HG02623 (cell line): ENCODE measurements at regions not wholly inside any gene's neighbourhood (a gene's known extent, or its start where the extent isn't known, plus 50 kb on each side); places are given as distances from the start of the nearest gene placed in this dataset.
A peak's percentile ranks its signal among the peaks of the same experiment; 100 is the strongest.

Experiments used
- ATAC-seq: cut with Tn5 transposase; IDR thresholded peaks from one replicate; pipeline ENCODE4 v1.9.1; 2021; ENCODE audit warnings: moderate library complexity; ENCODE audit not compliant: unreplicated experiment

DNA sequence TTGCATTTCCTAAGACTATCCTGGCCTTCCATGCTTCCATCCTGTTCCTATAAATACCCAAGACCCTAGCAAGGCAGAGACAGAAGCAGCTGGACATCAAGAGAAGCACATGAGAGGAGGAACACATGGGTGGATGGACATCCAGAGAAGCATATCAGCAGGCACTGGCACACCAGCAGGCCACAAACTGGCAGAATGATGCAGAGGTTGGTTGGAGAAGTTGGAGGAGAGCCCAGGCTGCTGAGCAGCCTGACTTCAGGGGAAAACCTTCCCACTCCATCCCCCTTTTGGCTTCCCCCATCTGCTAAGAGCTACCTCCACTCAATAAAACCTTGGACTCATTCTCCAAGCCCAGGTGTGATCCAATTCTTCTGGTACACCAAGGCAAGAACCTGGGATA lies 332.5 kb downstream of the FRK start:
- ATAC-seq = no peak

DNA sequence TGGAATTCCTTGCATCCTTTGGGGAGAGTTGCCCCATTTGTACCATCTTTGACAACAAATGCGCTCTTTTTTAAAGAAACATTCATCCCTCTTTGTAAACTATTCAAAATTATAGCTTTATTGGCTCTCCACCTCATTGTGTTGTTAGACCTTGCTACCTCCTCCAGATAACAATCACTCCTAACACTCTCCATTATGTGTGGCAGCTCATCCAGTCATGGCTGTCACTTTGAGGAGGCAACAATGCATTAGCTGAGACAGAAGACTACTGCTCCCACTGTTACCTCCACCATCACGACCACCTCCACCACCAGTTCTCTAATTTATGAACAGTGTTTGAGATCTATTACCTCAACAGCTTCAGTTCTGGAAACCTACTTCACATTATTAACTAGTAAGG lies 339.1 kb downstream of the FRK start:
- no peak for ATAC-seq

GRCh38 chr6:115720900-115721299 lies 339.8 kb downstream of the FRK start:
- ATAC-seq = no peak

DNA sequence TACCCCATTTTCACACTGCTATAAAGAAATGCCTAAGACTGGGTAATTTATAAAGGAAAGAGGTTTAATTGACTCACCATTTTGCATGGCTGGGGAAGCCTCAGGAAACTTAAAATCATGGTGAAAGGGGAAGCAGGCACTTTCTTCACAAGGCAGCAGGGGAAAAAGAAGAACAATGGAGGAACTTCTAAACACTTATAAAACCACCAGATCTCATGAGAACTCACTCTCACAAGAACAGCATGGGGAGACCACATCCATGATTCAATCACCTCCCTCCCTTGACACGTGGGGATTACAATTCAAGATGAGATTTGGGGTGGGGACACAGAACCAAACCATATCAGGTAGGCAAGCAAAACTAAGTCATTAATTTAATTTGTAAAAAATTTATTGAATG lies 343.2 kb downstream of the FRK start:
- peak; percentile 36 for ATAC-seq

GRCh38 chr6:115717062-115717461 lies 343.6 kb downstream of the FRK start:
- peak; percentile 96 for ATAC-seq

DNA sequence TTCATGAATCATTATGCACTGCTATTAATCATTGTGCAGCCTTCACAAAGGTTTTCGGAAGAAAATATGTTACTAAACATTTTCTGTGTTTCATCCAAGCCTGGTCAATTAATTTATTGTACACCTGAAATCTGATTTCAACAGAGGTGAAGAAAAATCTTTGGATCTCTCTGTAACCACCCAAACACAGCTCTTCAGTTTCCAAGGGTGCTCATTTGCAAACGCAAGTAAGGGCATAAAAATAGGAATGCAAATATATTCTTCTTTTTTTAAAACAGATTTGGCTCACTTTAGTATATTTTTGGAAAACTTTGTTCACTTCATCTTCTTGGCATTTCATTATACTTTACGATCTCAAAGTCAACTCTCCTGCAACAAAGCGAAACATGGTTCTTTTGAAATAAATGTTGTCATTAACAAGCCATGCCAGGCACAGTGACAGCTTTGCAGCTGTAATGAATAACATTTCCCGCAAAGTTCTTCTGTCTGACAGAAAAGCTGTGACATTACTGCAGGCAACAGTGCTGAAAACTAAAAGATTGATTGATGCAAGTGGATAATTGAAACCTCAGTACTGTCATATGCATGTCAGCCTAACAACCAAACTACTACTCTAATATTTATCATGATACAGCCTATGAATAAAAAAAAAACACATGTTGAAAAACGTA lies 348.3 kb downstream of the FRK start:
- ATAC-seq = no peak

DNA sequence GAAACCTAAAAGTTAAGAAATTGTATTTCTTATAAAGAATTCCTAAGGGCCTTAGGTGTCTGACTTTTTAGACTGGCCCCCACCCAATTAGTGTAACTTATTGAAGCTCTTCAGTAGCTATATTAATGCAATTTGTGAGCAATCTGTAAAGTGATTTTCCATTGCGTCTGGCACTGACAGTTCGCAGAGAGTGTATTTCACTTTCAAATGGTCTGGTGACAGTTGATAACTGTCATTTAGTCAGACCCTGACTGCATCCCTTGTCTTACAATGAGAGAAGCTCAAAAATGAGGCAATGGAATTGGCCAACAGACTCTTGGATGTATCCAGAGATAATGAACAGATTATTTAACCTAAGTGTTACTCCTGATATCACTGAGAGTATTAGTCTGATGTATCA lies 351.8 kb downstream of the FRK start:
- ATAC-seq = no peak

DNA sequence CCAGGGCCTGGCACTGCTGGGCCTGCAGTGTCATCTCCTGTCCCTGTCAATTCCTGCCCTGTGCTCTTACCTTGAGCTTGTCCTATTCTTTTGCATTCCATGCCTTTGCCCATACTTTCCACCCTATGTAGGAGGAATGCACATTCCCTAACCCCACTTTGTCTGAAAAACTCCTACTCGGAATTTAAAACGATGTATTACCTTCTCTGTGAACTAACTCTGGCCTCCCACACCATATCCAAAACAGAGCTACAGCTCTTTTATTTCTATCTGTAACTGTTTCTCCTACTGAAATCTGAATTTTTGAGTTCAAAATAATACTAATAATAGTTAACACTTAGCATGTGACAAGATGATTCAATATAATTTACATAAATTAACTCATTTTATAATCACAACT lies 353.7 kb downstream of the FRK start:
- no peak for ATAC-seq

DNA sequence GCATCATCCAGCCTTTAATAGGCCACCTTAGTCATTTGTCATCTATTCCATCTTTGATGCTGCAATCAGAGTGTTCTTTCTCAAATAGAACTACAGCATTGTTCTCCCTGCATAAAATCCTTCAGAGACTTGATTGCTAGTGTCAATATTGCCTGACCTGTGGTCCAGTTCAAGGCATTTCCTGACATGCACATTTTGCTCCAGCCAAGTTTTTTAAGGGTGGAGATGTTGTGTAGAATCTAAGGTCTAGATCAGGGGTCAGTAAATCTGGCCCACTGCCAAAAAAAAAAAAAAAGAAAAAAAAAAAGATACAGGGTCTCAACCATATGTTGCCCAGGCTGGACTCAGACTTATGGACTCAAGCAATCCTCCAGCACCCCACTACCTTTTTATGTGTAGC lies 354.4 kb downstream of the FRK start:
- no peak for ATAC-seq

DNA sequence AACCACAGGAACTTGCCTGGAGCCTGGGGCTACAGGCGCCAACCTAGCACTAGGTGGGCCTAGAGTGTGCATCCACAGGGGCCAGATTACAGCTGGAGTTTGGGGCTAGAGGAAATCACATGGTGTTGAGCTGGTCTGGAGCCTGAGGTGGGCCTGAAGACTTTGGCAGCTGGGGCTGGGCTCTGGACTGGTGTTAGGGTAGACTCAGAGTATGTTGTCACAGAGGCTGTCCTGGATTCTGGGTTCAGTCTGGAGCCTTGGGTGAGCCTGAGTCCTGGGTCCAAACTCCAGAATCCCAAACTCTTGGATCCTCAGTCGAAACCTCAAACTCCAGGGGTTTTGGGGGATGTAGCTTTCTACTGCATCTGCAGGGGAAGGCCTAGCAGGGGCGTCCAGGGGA lies 356.7 kb downstream of the FRK start:
- ATAC-seq = no peak

- no peak for ATAC-seq
Measured at GRCh38 chr6:115691433-115691832, 369.3 kb downstream of the FRK start.

DNA sequence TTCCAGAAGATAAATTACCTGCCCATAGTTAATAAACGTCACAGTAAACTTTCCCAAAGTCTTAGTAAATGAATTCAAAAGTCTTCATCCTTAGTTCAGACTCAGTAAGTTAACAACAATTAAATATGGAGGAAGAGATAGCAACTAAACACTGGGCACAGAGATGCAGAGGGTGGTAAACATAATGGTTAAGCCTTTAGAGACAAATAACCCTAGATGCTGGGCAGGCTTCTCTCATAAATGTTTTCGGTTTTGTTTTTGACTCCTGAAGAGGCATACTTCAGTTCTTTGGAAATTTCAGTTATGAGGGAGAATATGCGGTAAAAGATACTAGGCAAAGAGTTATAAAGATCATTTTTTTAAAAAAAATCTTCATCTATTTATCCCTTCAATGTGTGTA lies 369.8 kb downstream of the FRK start:
- ATAC-seq = no peak

- ATAC-seq = no peak
Measured at GRCh38 chr6:115681978-115682775, 378.5 kb downstream of the FRK start.

DNA sequence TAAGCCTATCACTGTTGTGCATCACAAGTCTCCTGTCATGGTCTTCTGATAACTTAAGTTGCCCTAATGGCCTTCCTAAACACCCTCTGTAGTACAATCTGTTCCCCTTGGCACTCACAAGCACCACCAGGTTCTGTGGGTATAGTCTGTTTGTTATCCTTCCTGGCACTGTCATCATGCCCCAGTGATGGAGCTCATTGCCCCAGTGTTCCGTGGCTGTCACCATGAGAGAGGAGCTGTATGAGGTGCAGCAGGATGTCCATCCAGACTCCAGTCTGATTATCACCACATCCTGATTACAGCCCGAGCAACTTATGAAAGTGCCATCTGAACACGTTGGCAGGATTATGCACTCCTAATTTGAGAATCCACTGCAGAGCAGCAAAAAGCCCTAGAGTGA lies 380.1 kb downstream of the FRK start:
- ATAC-seq = no peak

DNA sequence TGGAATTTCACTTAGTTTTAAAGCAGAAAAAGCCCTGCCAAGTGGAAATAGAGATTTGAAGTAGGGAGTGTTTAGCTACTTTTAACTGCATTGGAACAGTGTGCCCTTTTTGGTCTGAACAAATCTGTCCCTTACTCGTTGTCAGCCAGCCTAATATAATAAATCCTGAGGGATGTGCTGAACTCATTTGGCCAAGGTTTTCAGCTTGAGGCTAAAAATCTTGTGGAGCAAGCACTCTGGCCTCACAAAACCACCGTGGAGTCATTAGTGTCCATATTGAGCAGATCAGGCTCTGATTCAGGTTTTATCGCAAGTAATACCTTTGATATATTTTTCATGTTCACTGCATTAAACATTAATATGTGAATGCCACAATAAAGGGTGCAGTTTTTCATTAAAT lies 383.5 kb downstream of the FRK start:
- no peak for ATAC-seq

GRCh38 chr6:115675443-115675842 lies 385.2 kb downstream of the FRK start:
- no peak for ATAC-seq

DNA sequence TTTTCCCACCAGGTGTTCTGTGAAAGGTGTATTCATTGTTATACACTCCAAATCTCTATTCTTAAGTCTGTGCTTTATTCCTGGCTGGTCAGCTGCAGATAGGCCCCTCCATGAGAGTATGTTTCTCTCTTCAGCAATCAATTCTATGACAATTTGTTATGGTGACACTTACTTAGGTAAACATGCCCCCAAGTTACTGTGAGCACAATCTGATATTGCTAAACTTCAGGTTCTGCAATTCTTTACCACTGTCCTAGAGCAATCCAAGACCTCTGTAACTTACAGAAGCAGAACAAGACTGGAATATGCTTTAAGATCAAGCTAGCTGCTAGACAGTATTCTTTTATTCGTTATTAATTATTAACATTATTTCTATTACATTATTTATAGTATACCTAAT lies 391.9 kb downstream of the FRK start:
- ATAC-seq = no peak

DNA sequence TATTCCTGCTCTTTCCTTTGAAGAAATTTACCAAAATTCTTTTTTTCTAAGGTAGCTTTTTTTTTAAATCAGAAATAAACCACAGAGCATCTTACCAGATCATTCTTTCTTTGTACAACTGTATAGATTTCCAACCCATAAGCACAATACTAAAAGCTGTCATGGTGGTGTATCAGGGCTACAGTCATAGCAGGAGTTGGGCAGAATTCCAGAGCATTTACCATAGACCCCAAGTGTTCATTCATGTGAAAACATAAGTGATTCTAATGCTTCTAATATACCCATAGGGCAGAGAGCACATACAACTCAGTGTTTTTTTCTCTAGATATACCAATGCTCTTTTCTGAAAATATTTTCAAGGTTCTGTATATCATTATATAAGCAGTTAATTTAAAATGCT lies 392.5 kb downstream of the FRK start:
- ATAC-seq = no peak

- ATAC-seq = no peak
Measured at GRCh38 chr6:115667478-115668026, 393.1 kb downstream of the FRK start.

GRCh38 chr6:115666997-115667396 lies 393.7 kb downstream of the FRK start:
- no peak for ATAC-seq

- ATAC-seq = no peak
Measured at GRCh38 chr6:115665310-115665709, 395.4 kb downstream of the FRK start.

- ATAC-seq = no peak
Measured at GRCh38 chr6:115663681-115664080, 397.0 kb downstream of the FRK start.
